GM23338 (cell line): ENCODE measurements at regions not wholly inside any gene's neighbourhood (a gene's known extent, or its start where the extent isn't known, plus 50 kb on each side); places are given as distances from the start of the nearest gene placed in this dataset.

Experiments
- ATAC-seq: fragments of 200-7000 bp; cut with Tn5 transposase; 3 replicates; pipeline ENCODE4 v1.9.1; 2020
- DNase-seq: peaks from one replicate; pipeline ENCODE4 v3.0.0-alpha.2; 2015; ENCODE audit warnings: low spot score
- H2AFZ ChIP-seq: fragments of 200-600 bp; sonication (generic); 2 replicates; pipeline ENCODE4 v1.8.0; 2016; ENCODE audit warnings: antibody characterized with exemption, mild to moderate bottlenecking, moderate library complexity
- H3F3A ChIP-seq: fragments of 200-600 bp; sonication (generic); replicated peaks from 2 replicates; pipeline ENCODE4 v1.8.0; 2017; ENCODE audit warnings: antibody characterized with exemption, mixed run types, low read depth
- H3K27ac ChIP-seq: fragments of 200-600 bp; sonication (generic); 2 replicates; pipeline ENCODE4 v1.6.1; 2016; ENCODE audit warnings: low read depth
- H3K27me3 ChIP-seq: fragments of 200-600 bp; sonication (generic); 2 replicates; pipeline ENCODE4 v1.8.0; 2016; ENCODE audit warnings: mild to moderate bottlenecking, mixed run types, moderate library complexity; ENCODE audit not compliant: insufficient read depth
- H3K36me3 ChIP-seq: fragments of 200-600 bp; sonication (generic); 2 replicates; pipeline ENCODE4 v1.8.0; 2016; ENCODE audit warnings: mild to moderate bottlenecking; ENCODE audit not compliant: insufficient read depth
- H3K4me1 ChIP-seq: fragments of 200-600 bp; sonication (generic); 2 replicates; pipeline ENCODE4 v1.8.0; 2016; ENCODE audit warnings: mild to moderate bottlenecking, moderate library complexity; ENCODE audit not compliant: insufficient read depth
- H3K4me2 ChIP-seq: fragments of 200-600 bp; sonication (generic); 2 replicates; pipeline ENCODE4 v1.7.1; 2017; ENCODE audit warnings: mixed run types
- H3K4me3 ChIP-seq: fragments of 200-600 bp; sonication (generic); 2 replicates; pipeline ENCODE4 v1.6.1; 2016; ENCODE audit warnings: mixed run types
- H3K79me2 ChIP-seq: fragments of 200-600 bp; sonication (generic); replicated peaks from 2 replicates; pipeline ENCODE4 v1.8.0; 2017; ENCODE audit warnings: mild to moderate bottlenecking; ENCODE audit not compliant: insufficient read depth
- H3K9me2 ChIP-seq: fragments of 200-600 bp; sonication (generic); 2 replicates; pipeline ENCODE4 v1.8.0; 2017; ENCODE audit not compliant: insufficient read depth
- H4K20me1 ChIP-seq: fragments of 200-600 bp; sonication (generic); replicated peaks from 2 replicates; pipeline ENCODE4 v1.8.0; 2017; ENCODE audit warnings: mild to moderate bottlenecking; ENCODE audit not compliant: insufficient read depth
- H3K27ac Mint-ChIP-seq: 2 replicates; pipeline ENCODE4 v1.8.0; 2020; ENCODE audit warnings: inconsistent platforms, mild to moderate bottlenecking, moderate library complexity, mixed read lengths
- H3K27me3 Mint-ChIP-seq: 3 replicates; pipeline ENCODE4 v1.8.0; 2022; ENCODE audit warnings: low read depth, mild to moderate bottlenecking, moderate library complexity, mixed read lengths, inconsistent platforms; ENCODE audit not compliant: insufficient read depth, poor library complexity
- H3K36me3 Mint-ChIP-seq: 3 replicates; pipeline ENCODE4 v1.8.0; 2021; ENCODE audit warnings: low read depth, mild to moderate bottlenecking, inconsistent platforms, moderate library complexity, mixed read lengths
- H3K4me1 Mint-ChIP-seq: 3 replicates; pipeline ENCODE4 v1.8.0; 2020; ENCODE audit warnings: mild to moderate bottlenecking, inconsistent platforms, mixed read lengths
- H3K4me3 Mint-ChIP-seq: 3 replicates; pipeline ENCODE4 v1.8.0; 2021; ENCODE audit warnings: moderate library complexity, mild to moderate bottlenecking, inconsistent platforms, mixed read lengths
- H3K9me3 Mint-ChIP-seq: 3 replicates; pipeline ENCODE4 v1.8.0; 2020; ENCODE audit warnings: moderate library complexity, mild to moderate bottlenecking, inconsistent platforms, mixed read lengths
- EZH2 ChIP-seq: fragments of 200-600 bp; sonication (generic); IDR thresholded peaks from one replicate; pipeline ENCODE4 v1.8.0; 2017; ENCODE audit warnings: antibody characterized with exemption, mild to moderate bottlenecking, low read depth; ENCODE audit not compliant: unreplicated experiment
- ZNF114 ChIP-seq: fragments of 250-450 bp; sonication (Bioruptor Pico); IDR thresholded peaks from 2 replicates; pipeline ENCODE4 v1.5.0; 2020; ENCODE audit warnings: mild to moderate bottlenecking, moderate library complexity
- TF ChIP-seq, protein P1 (sequence below): fragments of 250-450 bp; sonication (Bioruptor Pico); IDR thresholded peaks from 2 replicates; pipeline ENCODE4 v1.5.0; 2020; ENCODE audit warnings: mild to moderate bottlenecking, moderate library complexity
- TF ChIP-seq, protein P2 (sequence below), 2 experiments: fragments of 200-600 bp in 1 of 2; sonication (generic) in 1 of 2; conservative IDR thresholded peaks; 2 replicates each; pipeline versions ENCODE4 v1.5.1 to v1.6.1; 2016 to 2017; ENCODE audit warnings: antibody characterized with exemption in 2 of 2, low read depth in 2 of 2, mild to moderate bottlenecking in 2 of 2, moderate library complexity in 1 of 2

DNA sequence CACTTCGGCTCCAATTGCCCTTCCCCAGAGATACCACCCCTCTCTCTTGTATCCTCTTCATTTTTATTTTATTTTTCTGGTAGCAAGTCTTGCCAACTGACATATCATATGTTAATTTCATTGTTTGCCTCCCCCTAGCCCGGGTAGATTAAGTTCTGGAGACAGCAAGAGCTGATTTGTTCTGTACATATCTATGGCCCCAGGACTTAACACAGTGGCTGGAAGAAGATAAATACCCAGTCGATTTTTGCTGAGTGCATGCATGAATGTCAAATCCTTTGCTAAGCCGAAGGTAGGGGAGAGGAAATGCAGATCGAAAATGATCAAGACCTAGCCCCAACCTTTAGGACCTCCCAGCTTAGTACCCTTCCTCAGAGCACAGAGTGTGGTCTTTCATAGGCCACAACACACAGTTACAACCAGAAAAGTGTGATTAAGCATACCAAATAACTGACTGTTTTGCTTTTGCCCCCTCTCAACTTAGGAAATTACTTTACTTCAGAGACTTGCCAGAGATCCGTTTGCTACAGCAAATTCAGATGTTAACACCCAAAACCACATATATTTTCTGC lies 58.7 kb upstream of the KLF3 start (continued):
- TF ChIP-seq, protein P1, sequence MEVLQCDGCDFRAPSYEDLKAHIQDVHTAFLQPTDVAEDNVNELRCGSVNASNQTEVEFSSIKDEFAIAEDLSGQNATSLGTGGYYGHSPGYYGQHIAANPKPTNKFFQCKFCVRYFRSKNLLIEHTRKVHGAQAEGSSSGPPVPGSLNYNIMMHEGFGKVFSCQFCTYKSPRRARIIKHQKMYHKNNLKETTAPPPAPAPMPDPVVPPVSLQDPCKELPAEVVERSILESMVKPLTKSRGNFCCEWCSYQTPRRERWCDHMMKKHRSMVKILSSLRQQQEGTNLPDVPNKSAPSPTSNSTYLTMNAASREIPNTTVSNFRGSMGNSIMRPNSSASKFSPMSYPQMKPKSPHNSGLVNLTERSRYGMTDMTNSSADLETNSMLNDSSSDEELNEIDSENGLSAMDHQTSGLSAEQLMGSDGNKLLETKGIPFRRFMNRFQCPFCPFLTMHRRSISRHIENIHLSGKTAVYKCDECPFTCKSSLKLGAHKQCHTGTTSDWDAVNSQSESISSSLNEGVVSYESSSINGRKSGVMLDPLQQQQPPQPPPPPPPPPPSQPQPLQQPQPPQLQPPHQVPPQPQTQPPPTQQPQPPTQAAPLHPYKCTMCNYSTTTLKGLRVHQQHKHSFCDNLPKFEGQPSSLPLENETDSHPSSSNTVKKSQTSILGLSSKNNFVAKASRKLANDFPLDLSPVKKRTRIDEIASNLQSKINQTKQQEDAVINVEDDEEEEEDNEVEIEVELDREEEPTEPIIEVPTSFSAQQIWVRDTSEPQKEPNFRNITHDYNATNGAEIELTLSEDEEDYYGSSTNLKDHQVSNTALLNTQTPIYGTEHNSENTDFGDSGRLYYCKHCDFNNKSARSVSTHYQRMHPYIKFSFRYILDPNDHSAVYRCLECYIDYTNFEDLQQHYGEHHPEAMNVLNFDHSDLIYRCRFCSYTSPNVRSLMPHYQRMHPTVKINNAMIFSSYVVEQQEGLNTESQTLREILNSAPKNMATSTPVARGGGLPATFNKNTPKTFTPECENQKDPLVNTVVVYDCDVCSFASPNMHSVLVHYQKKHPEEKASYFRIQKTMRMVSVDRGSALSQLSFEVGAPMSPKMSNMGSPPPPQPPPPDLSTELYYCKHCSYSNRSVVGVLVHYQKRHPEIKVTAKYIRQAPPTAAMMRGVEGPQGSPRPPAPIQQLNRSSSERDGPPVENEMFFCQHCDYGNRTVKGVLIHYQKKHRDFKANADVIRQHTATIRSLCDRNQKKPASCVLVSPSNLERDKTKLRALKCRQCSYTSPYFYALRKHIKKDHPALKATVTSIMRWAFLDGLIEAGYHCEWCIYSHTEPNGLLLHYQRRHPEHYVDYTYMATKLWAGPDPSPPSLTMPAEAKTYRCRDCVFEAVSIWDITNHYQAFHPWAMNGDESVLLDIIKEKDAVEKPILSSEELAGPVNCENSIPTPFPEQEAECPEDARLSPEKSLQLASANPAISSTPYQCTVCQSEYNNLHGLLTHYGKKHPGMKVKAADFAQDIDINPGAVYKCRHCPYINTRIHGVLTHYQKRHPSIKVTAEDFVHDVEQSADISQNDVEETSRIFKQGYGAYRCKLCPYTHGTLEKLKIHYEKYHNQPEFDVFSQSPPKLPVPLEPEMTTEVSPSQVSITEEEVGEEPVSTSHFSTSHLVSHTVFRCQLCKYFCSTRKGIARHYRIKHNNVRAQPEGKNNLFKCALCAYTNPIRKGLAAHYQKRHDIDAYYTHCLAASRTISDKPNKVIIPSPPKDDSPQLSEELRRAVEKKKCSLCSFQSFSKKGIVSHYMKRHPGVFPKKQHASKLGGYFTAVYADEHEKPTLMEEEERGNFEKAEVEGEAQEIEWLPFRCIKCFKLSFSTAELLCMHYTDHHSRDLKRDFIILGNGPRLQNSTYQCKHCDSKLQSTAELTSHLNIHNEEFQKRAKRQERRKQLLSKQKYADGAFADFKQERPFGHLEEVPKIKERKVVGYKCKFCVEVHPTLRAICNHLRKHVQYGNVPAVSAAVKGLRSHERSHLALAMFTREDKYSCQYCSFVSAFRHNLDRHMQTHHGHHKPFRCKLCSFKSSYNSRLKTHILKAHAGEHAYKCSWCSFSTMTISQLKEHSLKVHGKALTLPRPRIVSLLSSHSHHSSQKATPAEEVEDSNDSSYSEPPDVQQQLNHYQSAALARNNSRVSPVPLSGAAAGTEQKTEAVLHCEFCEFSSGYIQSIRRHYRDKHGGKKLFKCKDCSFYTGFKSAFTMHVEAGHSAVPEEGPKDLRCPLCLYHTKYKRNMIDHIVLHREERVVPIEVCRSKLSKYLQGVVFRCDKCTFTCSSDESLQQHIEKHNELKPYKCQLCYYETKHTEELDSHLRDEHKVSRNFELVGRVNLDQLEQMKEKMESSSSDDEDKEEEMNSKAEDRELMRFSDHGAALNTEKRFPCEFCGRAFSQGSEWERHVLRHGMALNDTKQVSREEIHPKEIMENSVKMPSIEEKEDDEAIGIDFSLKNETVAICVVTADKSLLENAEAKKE, result no peak
- TF ChIP-seq EZH2 (no peak), ZNF114 (no peak)

DNA sequence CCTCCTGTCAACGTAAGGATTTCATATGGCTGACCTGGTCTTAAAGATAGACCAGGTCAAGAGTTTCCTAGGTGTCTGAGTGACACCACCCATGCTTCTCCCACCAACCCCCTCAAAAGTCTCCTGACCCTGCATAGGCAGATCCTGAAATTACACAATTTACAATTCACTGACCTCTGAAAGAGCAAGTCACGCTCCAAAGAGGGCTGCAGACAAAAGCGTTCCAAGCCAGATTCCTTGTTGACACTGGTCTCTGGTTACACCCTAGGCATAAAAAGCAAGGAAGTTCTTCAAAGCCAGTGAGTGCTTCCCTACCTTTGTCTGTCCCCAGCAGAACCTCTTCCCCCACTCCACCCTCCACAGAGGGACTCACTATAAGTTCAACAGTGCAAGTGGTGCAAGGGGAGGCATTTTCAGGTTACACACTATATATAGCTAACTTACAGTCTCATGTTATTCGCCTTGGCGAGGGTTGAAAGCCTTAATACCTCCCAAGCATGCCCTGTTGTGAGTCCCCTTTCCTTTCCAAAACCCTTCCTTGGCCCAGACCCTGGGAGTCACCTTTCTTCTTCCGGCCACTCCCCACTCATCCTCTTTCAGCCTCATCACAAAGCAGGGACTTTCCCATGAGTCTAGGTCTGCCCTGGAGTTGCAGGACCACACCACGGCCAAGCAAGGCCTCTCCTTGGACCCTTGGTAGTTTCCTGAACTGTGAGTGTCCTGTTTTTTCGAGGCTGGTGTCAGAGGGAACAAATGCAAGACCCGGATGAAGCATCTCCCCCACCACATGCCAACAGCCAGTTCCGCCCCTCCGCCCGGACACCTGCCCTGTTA lies 58.0 kb upstream of the KLF3 start:
- Histone ChIP-seq H2AFZ (peak overlapping the region; percentile 97), H3K4me3 (no peak overlapping the region), H3K36me3 (no peaks in the 10 kb centered on the region), H3K4me2 (peak overlapping the region; percentile 60; the same call in 1 of the 2 replicates), H3K27me3 (no peaks in the 10 kb centered on the region), H3K79me2 (no peaks in the 10 kb centered on the region), H4K20me1 (no peaks in the 10 kb centered on the region), H3K9me2 (peaks cover 15% of the 10 kb centered on the region), H3F3A (no peaks in the 10 kb centered on the region), H3K27ac (peak overlapping the region; percentile 53; the same call in 1 of the 2 replicates), H3K4me1 (peaks cover 29% of the 10 kb centered on the region)
- DNase-seq, result peak; percentile 60
- ATAC-seq, result peak; percentile 81
- no peaks in the 10 kb centered on the region; the same call in 2 of the 3 replicates for H3K9me3 Mint-ChIP-seq
- H3K27ac Mint-ChIP-seq, result peak overlapping the region; percentile 46; the same call in 1 of the 2 replicates
- peaks cover 5% of the 10 kb centered on the region for H3K27me3 Mint-ChIP-seq
- H3K4me3 Mint-ChIP-seq, result no peak overlapping the region
- no peaks in the 10 kb centered on the region for H3K36me3 Mint-ChIP-seq
- H3K4me1 Mint-ChIP-seq, result peaks cover 33% of the 10 kb centered on the region
- TF ChIP-seq, protein P2, sequence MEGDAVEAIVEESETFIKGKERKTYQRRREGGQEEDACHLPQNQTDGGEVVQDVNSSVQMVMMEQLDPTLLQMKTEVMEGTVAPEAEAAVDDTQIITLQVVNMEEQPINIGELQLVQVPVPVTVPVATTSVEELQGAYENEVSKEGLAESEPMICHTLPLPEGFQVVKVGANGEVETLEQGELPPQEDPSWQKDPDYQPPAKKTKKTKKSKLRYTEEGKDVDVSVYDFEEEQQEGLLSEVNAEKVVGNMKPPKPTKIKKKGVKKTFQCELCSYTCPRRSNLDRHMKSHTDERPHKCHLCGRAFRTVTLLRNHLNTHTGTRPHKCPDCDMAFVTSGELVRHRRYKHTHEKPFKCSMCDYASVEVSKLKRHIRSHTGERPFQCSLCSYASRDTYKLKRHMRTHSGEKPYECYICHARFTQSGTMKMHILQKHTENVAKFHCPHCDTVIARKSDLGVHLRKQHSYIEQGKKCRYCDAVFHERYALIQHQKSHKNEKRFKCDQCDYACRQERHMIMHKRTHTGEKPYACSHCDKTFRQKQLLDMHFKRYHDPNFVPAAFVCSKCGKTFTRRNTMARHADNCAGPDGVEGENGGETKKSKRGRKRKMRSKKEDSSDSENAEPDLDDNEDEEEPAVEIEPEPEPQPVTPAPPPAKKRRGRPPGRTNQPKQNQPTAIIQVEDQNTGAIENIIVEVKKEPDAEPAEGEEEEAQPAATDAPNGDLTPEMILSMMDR (conservative IDR thresholded peaks at IDR 0.05; ENCODE audit: low read depth in 2 of 2), result no peak
- TF ChIP-seq, protein P1, result no peak
